Cardiac muscle cell (in vitro differentiated cells and primary cell): ENCODE measurements at regions not wholly inside any gene's neighbourhood (a gene's known extent, or its start where the extent isn't known, plus 50 kb on each side); places are given as distances from the start of the nearest gene placed in this dataset.

Experiments
- DNase-seq, 2 donors: peaks; one replicate each; pipeline versions ENCODE4 v3.0.0 to v3.0.0-alpha.2; 2010 to 2017; ENCODE audit warnings: low read depth in 1 of 2, low spot score in 1 of 2
- H3K27ac ChIP-seq: fragments of 200-600 bp; sonication (generic); 2 replicates; pipeline ENCODE4 v1.5.1; 2016
- H3K27me3 ChIP-seq: fragments of 200-600 bp; sonication (generic); 2 replicates; pipeline ENCODE4 v1.6.0; 2016; ENCODE audit warnings: control low read depth
- H3K36me3 ChIP-seq: fragments of 200-600 bp; sonication (generic); 2 replicates; pipeline ENCODE4 v1.5.1; 2016; ENCODE audit warnings: control low read depth
- H3K4me1 ChIP-seq: fragments of 200-600 bp; sonication (generic); 2 replicates; pipeline ENCODE4 v1.8.1; 2017; ENCODE audit warnings: low read depth, mild to moderate bottlenecking, mixed run types
- H3K4me3 ChIP-seq: fragments of 200-600 bp; sonication (generic); 2 replicates; pipeline ENCODE4 v1.5.1; 2016; ENCODE audit warnings: mild to moderate bottlenecking
- H3K9me3 ChIP-seq: fragments of 200-600 bp; sonication (generic); 2 replicates; pipeline ENCODE4 v1.5.1; 2017; ENCODE audit warnings: low read depth, mild to moderate bottlenecking, control low read depth
- TF ChIP-seq, protein P1 (sequence below): IDR thresholded peaks from 2 replicates; pipeline ENCODE4 v1.5.1; 2012; ENCODE audit warnings: low read depth, mild to moderate bottlenecking, low read length

DNA sequence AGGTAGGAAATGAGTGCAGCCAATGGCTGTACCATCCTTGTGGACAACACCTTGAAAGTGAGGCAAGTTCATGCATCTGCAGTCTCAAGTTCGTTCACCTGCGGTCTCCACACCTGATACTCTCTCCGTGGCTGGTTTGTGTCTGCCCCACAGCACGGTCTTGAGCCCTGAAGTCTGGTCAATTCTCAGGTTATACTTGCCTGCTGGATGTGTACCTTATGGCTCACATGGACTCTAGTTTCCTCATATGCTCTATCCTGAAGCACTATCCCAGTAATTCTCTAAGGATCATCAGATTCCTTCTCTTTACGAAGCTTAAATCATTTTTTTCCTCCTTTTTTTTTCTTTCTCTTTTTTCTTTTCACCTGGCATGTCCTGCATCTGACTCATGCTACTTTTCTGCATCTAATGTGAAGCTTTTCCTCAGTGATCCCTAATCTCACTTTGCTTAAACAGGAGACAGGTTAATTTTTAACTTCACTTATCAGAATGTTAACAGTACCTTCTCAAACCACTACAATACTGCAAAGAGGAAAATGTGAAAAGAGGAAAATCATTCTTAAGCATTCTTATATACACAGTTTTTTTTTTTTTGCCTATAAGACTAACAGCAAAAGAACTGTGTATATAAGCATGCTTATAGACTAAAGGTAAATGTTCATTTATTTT lies 511.2 kb downstream of the SOX11 start:
- Histone ChIP-seq H3K27ac (no peak overlapping the region), H3K9me3 (no peaks in the 10 kb centered on the region), H3K4me1 (no peaks in the 10 kb centered on the region), H3K4me3 (no peak overlapping the region), H3K27me3 (no peaks in the 10 kb centered on the region), H3K36me3 (no peaks in the 10 kb centered on the region)
- TF ChIP-seq, protein P1, sequence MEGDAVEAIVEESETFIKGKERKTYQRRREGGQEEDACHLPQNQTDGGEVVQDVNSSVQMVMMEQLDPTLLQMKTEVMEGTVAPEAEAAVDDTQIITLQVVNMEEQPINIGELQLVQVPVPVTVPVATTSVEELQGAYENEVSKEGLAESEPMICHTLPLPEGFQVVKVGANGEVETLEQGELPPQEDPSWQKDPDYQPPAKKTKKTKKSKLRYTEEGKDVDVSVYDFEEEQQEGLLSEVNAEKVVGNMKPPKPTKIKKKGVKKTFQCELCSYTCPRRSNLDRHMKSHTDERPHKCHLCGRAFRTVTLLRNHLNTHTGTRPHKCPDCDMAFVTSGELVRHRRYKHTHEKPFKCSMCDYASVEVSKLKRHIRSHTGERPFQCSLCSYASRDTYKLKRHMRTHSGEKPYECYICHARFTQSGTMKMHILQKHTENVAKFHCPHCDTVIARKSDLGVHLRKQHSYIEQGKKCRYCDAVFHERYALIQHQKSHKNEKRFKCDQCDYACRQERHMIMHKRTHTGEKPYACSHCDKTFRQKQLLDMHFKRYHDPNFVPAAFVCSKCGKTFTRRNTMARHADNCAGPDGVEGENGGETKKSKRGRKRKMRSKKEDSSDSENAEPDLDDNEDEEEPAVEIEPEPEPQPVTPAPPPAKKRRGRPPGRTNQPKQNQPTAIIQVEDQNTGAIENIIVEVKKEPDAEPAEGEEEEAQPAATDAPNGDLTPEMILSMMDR = no peak
- no peak for DNase-seq

- Histone ChIP-seq H3K27me3 (no peaks in the 10 kb centered on the region), H3K9me3 (no peaks in the 10 kb centered on the region), H3K36me3 (no peaks in the 10 kb centered on the region), H3K27ac (no peak overlapping the region), H3K4me1 (no peaks in the 10 kb centered on the region), H3K4me3 (no peak overlapping the region)
- no peak for DNase-seq
- TF ChIP-seq, protein P1 = no peak
Measured at GRCh38 chr2:6206882-6207281, 514.7 kb downstream of the SOX11 start.

DNA sequence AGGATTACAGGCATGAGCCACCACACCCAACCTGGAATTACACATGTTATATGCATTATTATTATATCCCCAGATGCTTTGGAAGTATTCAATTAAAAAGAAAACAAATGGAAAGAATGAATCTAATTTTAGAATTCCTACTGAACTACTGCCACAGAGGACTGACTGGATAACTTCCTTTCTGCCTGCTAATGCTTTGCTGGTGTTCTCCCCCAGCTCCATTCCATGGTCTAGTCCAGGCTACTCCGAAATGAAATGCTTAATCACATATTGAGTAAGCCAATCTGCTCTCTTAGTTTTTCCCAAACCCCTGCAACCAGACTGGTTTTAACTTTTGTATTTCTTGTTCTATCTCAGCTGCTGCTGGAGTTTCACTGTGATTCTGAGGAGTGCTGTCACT lies 519.1 kb downstream of the SOX11 start:
- no peak for DNase-seq
- Histone ChIP-seq H3K36me3 (no peaks in the 10 kb centered on the region), H3K4me1 (no peaks in the 10 kb centered on the region), H3K27ac (no peak overlapping the region), H3K4me3 (no peak overlapping the region), H3K27me3 (no peaks in the 10 kb centered on the region), H3K9me3 (no peaks in the 10 kb centered on the region)
- TF ChIP-seq, protein P1 = no peak

DNA sequence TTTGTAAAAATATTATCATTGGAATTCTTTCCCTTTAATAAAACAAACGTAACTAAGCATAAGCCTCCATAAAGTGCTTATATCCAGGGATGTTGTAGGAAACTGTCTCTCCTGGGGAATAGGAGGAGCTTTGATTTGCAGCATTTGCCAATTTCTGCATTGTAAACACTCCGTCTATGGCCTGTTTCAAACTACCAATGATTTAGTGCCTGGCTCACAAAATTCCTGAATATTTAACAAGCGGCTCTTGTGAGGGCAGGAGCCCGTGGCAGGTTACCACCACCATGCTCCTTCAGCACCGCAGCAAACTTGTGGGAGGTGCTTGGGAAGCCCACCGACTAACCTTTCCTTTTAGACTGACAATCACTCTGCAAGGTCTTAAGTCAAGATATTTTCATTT lies 520.3 kb downstream of the SOX11 start:
- Histone ChIP-seq H3K27me3 (no peaks in the 10 kb centered on the region), H3K4me1 (no peaks in the 10 kb centered on the region), H3K9me3 (no peaks in the 10 kb centered on the region), H3K4me3 (no peak overlapping the region), H3K27ac (no peak overlapping the region), H3K36me3 (no peaks in the 10 kb centered on the region)
- TF ChIP-seq, protein P1 = no peak
- no peak for DNase-seq

DNA sequence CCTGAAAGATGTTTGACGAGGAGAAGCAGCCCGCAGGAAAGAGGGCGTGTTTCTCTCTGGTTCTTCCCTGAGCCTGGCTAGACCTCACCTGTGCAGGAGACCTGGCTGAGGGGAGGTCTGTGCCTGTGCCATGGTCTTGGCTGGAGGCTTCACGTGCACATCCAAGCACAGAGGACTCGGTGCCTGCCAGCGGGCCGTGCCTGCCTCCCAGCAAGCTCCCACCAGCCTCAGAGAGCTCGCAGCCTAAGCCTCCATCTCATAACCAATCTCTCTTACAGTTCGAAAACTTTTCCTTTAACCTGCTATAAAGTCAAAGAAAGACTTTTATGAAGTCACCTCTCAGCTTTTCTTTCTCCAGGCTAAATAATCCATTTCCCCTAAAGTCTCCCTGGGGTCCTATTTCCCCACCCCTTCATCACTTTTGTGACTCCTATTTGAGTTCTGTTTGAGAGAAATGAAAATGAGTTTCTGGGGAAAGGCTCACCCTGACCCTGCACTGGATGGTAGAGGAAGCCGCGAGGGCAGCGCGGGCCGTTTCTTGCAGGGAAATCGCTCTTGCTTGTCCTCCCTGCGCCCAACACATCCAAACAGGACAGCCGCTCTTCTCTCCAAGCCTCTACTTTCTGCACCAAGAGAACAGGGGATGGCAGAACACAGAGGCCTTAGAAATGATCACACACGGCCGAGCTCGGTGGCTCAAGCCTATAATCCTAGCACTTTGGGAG lies 521.0 kb downstream of the SOX11 start:
- TF ChIP-seq, protein P1 = no peak
- Histone ChIP-seq H3K27me3 (no peaks in the 10 kb centered on the region), H3K4me3 (no peak overlapping the region), H3K36me3 (no peaks in the 10 kb centered on the region), H3K27ac (no peak overlapping the region), H3K4me1 (no peaks in the 10 kb centered on the region), H3K9me3 (no peaks in the 10 kb centered on the region)
- DNase-seq = no peak
